Astrocyte (in vitro differentiated cells and primary cell): ENCODE measurements at regions not wholly inside any gene's neighbourhood (a gene's known extent, or its start where the extent isn't known, plus 50 kb on each side); places are given as distances from the start of the nearest gene placed in this dataset.

Experiments
- DNase-seq: peaks from one replicate; pipeline ENCODE4 v3.0.0-alpha.2; 2010; ENCODE audit warnings: low read depth
- FAIRE-seq: peaks from 2 replicates; lab custom pipeline; 2011; peaks lifted over from hg19 to GRCh38; lab: Jason Lieb, UNC
- H2AFZ ChIP-seq: 2 replicates; pipeline ENCODE4 v1.6.0; 2012; ENCODE audit warnings: low read depth, low read length, inconsistent platforms
- H3K27ac ChIP-seq: 2 replicates; pipeline ENCODE4 v1.5.1; 2011; ENCODE audit warnings: low read depth, low read length, inconsistent platforms
- H3K27me3 ChIP-seq: 2 replicates; pipeline ENCODE4 v1.6.0; 2011; ENCODE audit warnings: low read length, inconsistent platforms; ENCODE audit not compliant: insufficient read depth
- H3K36me3 ChIP-seq: 2 replicates; pipeline ENCODE4 v1.5.1; 2011; ENCODE audit warnings: low read length, inconsistent platforms; ENCODE audit not compliant: insufficient read depth
- H3K4me1 ChIP-seq: 2 replicates; pipeline ENCODE4 v1.5.1; 2011; ENCODE audit warnings: low read length, inconsistent platforms; ENCODE audit not compliant: insufficient read depth
- H3K4me2 ChIP-seq: 2 replicates; pipeline ENCODE4 v1.6.0; 2012; ENCODE audit warnings: low read length, inconsistent platforms
- H3K4me3 ChIP-seq: 2 replicates; pipeline ENCODE4 v1.5.1; 2011; ENCODE audit warnings: low read depth, mild to moderate bottlenecking, low read length, inconsistent platforms; ENCODE audit not compliant: insufficient read depth
- H3K79me2 ChIP-seq: 2 replicates; pipeline ENCODE4 v1.6.0; 2012; ENCODE audit warnings: mild to moderate bottlenecking, low read length, inconsistent platforms; ENCODE audit not compliant: insufficient read depth
- H3K9ac ChIP-seq: 2 replicates; pipeline ENCODE4 v1.6.0; 2012; ENCODE audit warnings: mild to moderate bottlenecking, low read length, inconsistent platforms
- H3K9me3 ChIP-seq: 2 replicates; pipeline ENCODE4 v1.5.1; 2012; ENCODE audit warnings: low read depth, mild to moderate bottlenecking, low read length, inconsistent platforms; ENCODE audit not compliant: insufficient read depth
- H4K20me1 ChIP-seq: 2 replicates; pipeline ENCODE4 v1.6.0; 2012; ENCODE audit warnings: low read length, inconsistent platforms; ENCODE audit not compliant: insufficient read depth
- H3K27ac Mint-ChIP-seq: one replicate; pipeline ENCODE4 v1.8.0; 2021; ENCODE audit warnings: mild to moderate bottlenecking, mixed read lengths; ENCODE audit not compliant: unreplicated experiment
- H3K27me3 Mint-ChIP-seq: one replicate; pipeline ENCODE4 v1.8.0; 2021; ENCODE audit warnings: low read depth, mixed read lengths; ENCODE audit not compliant: unreplicated experiment
- H3K36me3 Mint-ChIP-seq: one replicate; pipeline ENCODE4 v1.8.0; 2021; ENCODE audit warnings: low read depth, mixed read lengths; ENCODE audit not compliant: unreplicated experiment
- H3K4me1 Mint-ChIP-seq: one replicate; pipeline ENCODE4 v1.8.0; 2021; ENCODE audit warnings: low read depth, mixed read lengths; ENCODE audit not compliant: unreplicated experiment
- H3K4me3 Mint-ChIP-seq: one replicate; pipeline ENCODE4 v1.8.0; 2021; ENCODE audit warnings: mild to moderate bottlenecking, moderate library complexity, mixed read lengths; ENCODE audit not compliant: unreplicated experiment
- H3K9me3 Mint-ChIP-seq: one replicate; pipeline ENCODE4 v1.8.0; 2021; ENCODE audit warnings: mild to moderate bottlenecking, mixed read lengths; ENCODE audit not compliant: unreplicated experiment
- CTCF ChIP-seq: IDR thresholded peaks from 2 replicates; pipeline ENCODE4 v1.5.1; 2011; ENCODE audit warnings: low read depth, mild to moderate bottlenecking, inconsistent platforms, low read length, moderate library complexity; ENCODE audit not compliant: insufficient read depth
- EZH2 ChIP-seq: IDR thresholded peaks from 2 replicates; pipeline ENCODE4 v1.6.1; 2012; ENCODE audit warnings: mild to moderate bottlenecking, low read length, inconsistent platforms; ENCODE audit not compliant: insufficient read depth

- Histone ChIP-seq H3K27ac (no peak overlapping the region), H3K9me3 (no peaks in the 10 kb centered on the region), H3K27me3 (no peaks in the 10 kb centered on the region), H2AFZ (no peak overlapping the region), H3K4me2 (no peak overlapping the region), H3K9ac (no peak overlapping the region), H3K4me1 (no peaks in the 10 kb centered on the region), H3K4me3 (no peak overlapping the region), H4K20me1 (no peaks in the 10 kb centered on the region), H3K79me2 (no peaks in the 10 kb centered on the region), H3K36me3 (no peaks in the 10 kb centered on the region)
- Mint-ChIP-seq H3K27me3 (no peaks in the 10 kb centered on the region), H3K4me3 (no peak overlapping the region), H3K9me3 (no peaks in the 10 kb centered on the region), H3K36me3 (no peaks in the 10 kb centered on the region), H3K27ac (no peak overlapping the region), H3K4me1 (no peaks in the 10 kb centered on the region)
- FAIRE-seq (no peak), DNase-seq (no peak)
- TF ChIP-seq CTCF (no peak), EZH2 (no peak)
Observed at GRCh38 chr4:81874661-81875515, 403.2 kb upstream of the RASGEF1B start.

GRCh38 chr4:81870275-81870674 is 398.6 kb upstream of the RASGEF1B start:
- no peak overlapping the region for H3K4me3 ChIP-seq
- Mint-ChIP-seq H3K4me1 (no peaks in the 10 kb centered on the region), H3K4me3 (no peak overlapping the region)

More at GRCh38 chr4:81870275-81870674, 398.6 kb upstream of the RASGEF1B start:
- DNase-seq (no peak), FAIRE-seq (no peak)
- H3K27ac Mint-ChIP-seq, result no peak overlapping the region
- H3K4me1 ChIP-seq, result no peaks in the 10 kb centered on the region
- H3K36me3 ChIP-seq, result no peaks in the 10 kb centered on the region
- TF ChIP-seq EZH2, result no peak
- no peak for TF ChIP-seq CTCF
- no peaks in the 10 kb centered on the region for H4K20me1 ChIP-seq
- H3K27ac ChIP-seq, result no peak overlapping the region
- H3K79me2 ChIP-seq, result no peaks in the 10 kb centered on the region
- H3K36me3 Mint-ChIP-seq, result no peaks in the 10 kb centered on the region
- peaks cover 4% of the 10 kb centered on the region for H3K27me3 Mint-ChIP-seq
- no peak overlapping the region for H2AFZ ChIP-seq
- peaks cover 5% of the 10 kb centered on the region for H3K9me3 Mint-ChIP-seq
- no peak overlapping the region for H3K4me2 ChIP-seq
- H3K27me3 ChIP-seq, result no peaks in the 10 kb centered on the region
- no peaks in the 10 kb centered on the region for H3K9me3 ChIP-seq
- H3K9ac ChIP-seq, result no peak overlapping the region
